IMR-90 (cell line): ENCODE measurements at regions not wholly inside any gene's neighbourhood (a gene's known extent, or its start where the extent isn't known, plus 50 kb on each side); places are given as distances from the start of the nearest gene placed in this dataset.

ENCODE experiments used
- CTCF ChIP-seq: conservative IDR thresholded peaks from 2 replicates; pipeline ENCODE4 v1.5.1; 2012; ENCODE audit warnings: mild to moderate bottlenecking, low read depth, low read length, improper control_type of control experiment
- MXI1 ChIP-seq: IDR thresholded peaks from 2 replicates; pipeline ENCODE4 v1.6.1; 2012; ENCODE audit warnings: low read depth, mild to moderate bottlenecking, low read length, moderate library complexity, borderline replicate concordance
- POLR2A ChIP-seq: IDR thresholded peaks from 2 replicates; pipeline ENCODE4 v1.6.1; 2012; ENCODE audit warnings: mild to moderate bottlenecking, low read depth, low read length

DNA sequence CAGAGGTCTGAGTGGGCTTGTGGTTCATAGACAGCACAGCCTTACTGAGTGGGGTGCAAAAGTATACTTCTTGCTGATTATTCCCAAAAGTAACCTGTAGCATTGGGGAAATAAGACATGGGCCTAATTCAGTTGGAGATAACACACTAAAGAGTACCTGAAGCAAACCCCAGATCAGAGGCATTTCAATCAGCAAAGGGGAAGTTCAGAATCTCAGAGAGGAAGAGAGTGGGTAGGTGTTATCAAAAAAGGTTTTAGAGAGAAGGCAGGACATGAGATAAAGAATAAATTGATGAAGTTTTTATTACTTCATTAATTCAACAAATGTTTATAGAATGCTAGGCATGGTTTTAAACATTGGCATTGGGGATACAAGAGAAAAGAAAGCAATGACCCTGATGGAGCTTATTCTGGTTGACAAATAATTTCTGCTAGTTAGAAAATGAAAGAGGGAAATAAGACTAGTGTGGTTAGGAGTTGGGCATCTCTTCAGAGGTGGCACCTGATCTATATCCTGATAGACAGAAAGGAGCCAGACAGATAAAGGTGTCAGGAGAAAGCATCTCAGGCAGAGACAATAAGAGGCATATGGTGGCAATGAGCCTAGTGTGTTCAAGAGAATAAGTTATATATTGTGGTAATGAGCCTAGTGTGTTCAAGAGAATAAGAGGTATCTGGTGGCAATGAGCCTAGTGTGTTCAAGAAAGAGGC, 153.8 kb upstream of the SETBP1 start:
- TF ChIP-seq CTCF (no peak), POLR2A (no peak), MXI1 (no peak)
